ENCODE measurements at regions not wholly inside any gene's neighbourhood (a gene's known extent, or its start where the extent isn't known, plus 50 kb on each side); places are given as distances from the start of the nearest gene placed in this dataset.

DNA sequence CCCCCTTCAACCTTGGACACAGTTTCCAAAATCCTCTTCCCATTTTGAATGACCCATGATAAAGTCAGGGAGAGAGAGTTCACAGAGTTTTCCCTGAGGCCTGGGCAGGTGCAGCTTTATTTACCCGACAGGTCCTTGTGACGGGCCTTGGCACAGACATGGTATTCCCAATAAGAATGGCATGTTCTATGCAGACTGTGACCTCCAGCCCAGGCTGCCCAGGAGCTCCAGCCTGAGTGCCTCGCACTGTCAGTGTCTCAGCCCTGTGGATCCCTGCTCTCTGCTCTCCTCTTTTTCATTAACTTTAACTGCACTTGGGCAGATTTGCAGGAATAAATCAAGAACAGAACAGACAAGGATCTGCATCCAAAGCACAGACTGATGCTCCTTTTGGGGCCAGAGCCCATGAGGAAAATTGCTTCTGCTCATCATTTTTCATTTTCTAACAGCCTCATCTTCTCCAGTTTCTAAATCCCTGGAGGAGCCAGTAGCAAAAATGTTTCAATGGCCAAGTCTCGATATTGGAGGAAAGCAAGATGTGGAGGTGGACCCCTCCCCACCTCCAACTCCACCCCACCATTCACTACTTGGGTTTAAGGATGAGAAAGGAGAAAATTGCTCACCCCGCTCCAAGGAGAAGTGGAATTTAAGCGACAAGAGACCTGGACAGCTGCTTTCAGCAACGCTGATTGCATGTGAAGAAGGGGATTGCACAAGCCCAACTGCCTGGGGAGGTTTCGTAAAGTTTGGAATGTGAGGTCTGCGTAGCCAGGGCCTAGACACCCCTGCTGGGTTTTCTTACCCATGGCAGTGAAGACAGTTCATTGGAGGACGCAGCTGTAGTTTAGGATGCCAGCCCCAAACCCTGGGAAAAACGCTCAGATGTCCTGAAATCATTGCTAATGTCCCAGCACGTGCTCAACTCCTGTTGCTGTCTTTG, 225.9 kb downstream of the WDR11 start:
- DNase-seq, result no peak

DNA sequence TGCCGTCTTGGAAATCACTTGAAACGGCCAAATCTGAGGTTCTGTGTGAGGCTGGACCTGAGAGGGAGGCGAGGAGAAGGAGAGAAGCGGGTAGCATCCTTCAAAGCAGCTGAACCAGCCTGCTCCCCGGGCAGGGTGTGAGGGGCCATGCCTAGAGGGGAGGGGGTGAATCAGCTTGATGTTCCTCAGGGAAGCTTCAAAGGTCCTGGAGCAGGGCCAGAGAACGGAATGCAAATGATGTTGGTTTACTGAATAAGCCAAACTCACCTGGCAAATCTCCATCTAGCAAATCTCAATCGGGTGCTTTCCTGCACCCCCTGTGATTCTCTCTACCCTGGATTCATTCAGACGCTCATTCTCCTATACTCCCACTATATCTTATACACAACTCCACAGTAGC, 226.9 kb downstream of the WDR11 start:
- DNase-seq, result no peak

DNA sequence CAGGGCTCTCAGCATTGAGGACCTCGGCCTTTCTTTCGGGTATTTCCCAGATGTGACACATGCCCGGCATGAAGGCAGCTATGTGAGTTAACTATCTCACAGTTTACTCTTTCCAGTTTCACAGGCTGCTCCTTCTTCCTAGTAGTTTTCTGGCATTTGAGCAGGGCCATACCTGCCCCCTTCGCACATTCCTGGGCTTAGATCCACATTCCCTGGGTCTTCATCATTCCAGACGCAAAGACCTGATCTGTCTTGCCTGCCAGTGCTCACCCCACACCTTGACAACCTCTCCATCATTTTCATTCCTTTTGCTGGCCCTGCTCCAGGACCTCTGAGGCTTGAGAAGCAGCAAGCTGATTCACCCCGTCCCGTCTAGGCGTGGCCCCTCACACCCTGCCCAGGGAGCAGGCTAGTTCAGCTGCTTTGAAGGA, 227.5 kb downstream of the WDR11 start:
- no peak for DNase-seq

DNA sequence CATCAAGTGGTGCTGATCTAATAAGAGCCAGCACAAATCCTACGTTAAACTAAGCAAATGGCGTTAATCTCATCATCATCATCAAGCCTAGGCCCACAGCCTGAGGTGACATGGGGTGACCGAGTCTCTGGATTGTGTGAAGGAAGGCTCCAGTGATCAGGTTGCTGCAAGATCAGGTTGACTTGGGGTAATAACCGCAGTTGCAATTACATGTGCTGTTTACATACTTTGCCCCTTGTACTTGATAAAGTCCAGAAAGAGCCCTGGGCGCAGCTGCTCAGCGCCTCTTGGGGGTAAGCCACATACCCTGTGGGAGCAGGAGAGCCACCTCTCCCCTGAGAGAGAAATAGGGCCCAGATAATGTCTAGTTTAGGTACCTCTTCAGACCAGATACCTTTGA, 228.1 kb downstream of the WDR11 start:
- no peak for DNase-seq

DNA sequence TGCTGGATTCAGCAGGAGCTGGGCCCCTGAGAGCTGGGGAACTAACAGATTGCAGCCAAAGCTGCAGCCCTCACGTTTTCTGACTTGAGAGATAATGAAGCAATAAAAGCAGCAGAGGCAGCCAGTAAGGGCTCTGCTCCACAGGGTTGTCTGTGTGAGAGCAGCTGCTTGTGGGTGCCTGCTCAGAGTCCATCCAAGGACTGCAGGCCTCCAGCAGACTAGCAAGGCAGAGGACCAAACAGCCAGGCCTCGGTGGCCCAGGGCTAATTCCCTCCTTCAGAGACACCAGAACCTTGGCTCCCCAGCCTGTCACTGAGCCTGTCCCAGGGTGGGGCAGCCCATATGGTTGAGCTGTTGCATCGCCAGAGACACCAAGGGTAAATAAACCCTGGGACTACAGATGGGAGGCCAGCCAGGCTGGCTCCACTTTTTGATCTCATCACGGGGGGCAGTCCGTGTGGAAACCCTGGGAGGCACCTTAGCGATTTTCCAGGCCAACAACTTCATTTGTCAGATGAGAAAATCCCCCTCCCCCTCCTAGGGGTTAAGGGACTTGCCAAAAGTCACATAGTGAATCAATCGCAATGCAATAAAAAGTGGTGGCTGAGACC, 229.2 kb downstream of the WDR11 start:
- DNase-seq, result peak; percentile 93

DNA sequence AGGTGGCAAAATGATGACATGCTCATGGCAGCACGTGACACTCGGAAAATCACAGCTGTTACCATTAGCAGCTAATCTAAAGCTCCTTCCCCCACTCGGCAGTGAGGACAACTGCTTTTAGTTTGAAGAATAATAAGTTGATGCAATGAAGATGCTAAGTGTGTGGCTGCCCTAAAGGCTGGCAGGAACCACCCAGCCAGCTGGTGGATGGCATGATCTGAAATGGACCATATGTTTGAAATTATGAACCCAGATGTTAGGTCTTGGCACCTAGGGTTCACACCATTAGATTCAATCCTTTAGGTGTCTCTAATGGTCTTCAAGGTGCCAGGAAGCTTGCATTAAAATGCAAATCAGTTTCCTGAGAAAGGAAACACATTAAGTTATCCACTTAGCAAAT, 230.1 kb downstream of the WDR11 start:
- peak; percentile 95 for DNase-seq

DNA sequence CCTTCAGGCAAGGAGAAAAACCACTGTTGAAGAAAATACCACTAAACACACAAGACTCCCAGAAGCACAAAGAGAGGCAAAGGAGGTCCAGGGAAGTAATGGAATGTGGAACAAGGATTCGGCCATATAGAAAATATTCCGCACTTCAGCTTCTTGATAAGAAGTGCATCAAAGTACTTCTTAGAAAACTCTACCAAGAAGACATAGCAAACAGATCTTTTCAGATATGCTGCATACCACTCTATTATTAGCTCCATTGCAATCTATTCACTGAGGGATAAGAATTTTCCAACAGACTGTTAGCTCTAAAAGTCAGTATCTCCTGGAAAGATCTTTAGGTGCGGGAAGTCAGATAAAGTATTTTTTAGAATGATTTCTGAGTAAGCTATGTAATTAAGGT, 231.8 kb downstream of the WDR11 start:
- no peak for DNase-seq

DNA sequence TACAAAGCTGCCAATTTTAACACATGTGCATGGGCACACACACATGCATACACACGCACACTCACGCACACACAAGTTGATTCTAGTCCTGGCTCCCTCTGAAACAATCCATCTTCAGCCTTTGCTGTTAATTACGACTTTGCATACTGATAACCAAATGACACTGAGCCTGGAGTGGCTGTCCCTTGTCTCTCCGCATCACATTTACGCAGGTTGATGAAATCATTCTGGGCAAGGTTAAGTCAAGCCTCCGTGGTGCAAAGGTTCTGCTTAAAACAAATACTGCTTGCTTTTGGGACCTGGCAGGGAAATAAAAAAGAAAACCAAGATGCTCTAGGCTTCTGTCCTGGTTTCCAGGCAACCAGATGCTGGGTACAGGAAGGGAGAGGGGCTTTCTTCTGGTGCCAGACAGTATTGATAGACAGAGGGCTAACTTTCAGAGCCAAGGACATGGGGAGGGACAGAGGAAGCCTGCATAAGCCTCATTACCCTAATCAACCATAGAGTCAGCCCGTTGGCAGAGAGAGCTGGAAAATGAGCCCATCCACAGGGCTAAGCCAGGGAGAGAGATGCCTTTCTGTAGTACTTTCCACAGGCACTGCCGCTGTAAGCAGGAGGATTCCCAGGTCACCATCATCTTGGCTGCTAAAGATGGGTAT, 233.0 kb downstream of the WDR11 start:
- DNase-seq, result no peak

DNA sequence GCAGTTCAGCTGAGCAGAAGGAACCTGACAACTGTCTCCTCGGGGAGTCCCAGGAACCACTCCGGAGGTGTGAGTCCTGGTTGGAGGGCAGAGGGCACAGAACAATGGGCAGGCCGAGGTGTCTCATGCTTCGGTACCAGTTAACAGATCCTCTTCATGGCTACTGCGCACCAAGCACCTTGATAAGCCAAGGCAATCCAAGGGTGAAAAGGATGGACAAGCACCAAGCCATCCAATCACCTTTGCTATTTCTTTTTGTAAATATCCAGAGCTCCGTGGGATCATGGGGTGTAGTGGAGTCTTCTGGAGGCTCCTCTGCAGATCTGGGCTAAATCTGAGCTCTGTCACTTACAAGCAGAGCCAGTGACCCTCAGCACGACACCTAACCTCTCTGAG, 233.5 kb downstream of the WDR11 start:
- DNase-seq, result no peak

DNA sequence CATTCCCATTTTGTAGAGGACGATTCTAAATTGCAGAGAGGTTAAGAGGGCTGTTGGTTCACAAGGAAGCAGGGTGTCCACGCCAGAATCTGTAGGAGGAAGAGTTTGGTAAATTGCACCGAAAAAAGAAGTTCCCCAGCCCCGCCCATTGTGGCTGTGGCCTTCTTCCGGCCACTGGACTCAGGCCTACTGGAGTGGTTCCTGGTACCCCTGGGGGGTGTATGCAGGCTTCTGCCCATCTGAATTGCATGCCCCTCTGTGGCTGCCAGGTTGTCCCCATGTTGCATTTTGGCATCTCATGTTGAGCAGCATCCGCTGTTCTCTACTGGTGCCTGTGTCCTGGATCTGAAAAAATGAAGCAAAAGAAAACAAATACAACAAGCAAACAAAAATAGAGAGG, 234.2 kb downstream of the WDR11 start:
- DNase-seq, result no peak

DNA sequence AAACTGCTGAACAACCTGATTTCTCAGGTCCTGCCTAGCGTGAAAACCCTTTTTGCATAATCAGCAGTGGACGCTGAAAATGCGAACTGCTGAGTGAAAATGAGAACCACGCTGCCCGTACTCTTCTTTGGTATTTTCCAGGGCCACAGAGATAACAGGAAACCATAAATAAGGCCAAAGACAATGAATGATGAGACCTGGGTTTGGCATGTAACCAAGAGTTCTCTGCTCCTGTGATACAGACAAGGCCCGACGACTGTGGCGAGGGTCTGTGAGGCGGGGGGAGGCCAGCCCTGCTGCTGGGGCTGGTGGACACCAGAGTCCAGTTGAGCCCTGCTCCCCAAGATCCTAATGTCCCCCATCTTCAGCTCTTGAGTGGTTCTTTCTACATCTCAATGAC, 236.0 kb downstream of the WDR11 start:
- no peak for DNase-seq

DNA sequence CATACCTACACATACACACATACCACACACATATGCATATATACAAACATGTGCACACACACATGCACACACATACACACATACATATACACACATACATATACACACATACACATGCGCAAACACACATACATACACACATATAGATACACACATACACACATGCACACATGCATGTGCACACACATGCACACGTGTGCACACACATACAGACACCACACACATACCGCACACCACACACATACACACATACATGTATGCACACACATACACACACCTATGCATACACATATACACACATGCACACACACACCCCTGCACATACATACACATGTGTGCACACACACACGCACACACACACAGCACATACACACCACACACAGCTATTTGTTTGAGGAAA, 236.5 kb downstream of the WDR11 start:
- DNase-seq, result no peak

DNA sequence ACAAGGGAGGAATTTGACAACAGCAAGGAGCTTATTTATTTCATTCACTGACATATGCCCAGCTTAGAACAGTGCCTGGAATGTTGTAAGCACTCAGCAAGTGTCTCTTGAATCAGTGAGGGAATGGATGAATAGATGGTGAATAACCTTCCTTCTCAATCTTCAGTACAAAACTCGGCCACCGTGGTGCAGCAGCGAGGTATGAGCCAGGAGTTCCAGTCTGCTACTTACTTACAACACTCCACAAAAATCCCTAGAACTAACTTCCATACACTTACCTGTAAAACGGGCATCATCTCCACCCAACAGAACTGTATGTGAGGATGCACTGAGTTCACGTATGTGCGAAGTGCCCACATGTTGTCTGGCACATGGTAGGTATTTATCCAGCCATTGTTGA, 237.4 kb downstream of the WDR11 start:
- peak; percentile 22 for DNase-seq

DNA sequence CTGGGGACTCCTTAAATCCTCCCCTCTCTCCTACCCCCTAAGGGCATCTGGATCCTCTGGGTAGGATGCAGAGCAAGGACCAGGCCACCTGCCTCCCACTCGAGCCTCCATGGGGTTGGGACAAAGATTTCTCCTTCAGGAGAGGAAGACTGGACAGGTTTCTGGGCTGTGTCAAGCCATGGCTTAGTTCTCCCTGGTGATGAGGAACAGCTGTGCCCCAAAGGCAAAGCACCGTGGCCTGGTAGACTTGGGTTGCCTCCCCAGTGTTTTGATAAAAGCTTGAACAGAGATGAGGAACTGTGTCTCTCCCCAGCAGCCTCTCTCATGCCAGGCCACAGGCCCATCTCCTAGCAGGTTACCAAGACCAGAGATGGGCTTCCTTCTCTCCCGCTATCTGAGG, 238.3 kb downstream of the WDR11 start:
- DNase-seq, result no peak

DNA sequence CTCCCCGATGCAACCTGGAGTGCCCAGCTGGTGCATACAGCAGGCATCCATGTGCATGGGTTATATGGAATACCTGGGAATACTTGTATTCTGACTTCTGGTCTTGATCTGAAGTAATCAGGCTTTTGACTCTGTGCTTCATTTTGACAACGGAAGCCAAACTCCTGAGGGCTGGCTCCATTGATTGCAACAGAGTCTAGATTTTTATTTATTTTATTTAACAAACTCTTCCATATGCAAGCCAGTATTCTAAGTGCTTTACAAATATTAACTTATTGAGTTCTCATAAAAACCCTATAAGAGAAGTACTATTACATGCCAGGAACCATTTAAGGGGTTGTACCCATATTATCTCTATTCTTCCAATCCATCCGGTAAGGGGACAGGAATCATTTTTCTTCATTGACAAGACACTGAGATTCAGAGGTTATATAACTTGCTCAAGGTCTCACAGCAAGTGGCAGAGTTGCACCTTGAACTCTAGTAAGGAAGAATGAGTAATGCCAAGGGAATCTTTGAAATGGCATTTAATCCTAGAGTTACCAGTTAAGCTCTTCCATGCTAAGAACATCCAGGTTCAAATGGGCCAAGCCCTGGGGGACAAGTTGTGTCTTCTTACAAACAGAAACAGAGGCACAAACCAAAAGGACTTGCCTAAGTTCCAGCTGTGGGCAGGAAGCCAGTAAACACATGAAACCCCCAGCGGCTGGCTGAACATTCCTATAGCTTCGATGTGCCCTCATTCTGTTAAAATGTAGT, 241.0 kb downstream of the WDR11 start:
- no peak for DNase-seq

DNA sequence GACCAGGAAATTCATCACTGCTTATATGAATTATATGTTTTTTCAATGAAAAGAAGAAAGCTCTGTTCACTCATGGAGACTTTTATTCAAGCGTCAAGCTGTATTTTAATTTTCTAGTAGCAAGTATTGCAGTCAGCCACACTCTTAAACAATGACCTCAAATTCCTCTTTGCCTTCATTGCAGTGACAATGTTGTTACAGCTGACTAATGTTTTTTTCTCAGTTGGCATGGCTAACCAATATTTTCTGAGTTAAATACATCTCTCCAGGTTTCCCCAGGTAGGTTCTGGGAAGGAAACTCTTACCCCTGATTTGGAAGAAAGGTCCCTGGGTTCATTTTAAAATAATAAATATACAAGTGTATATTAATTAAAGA, 241.5 kb downstream of the WDR11 start:
- no peak for DNase-seq

DNA sequence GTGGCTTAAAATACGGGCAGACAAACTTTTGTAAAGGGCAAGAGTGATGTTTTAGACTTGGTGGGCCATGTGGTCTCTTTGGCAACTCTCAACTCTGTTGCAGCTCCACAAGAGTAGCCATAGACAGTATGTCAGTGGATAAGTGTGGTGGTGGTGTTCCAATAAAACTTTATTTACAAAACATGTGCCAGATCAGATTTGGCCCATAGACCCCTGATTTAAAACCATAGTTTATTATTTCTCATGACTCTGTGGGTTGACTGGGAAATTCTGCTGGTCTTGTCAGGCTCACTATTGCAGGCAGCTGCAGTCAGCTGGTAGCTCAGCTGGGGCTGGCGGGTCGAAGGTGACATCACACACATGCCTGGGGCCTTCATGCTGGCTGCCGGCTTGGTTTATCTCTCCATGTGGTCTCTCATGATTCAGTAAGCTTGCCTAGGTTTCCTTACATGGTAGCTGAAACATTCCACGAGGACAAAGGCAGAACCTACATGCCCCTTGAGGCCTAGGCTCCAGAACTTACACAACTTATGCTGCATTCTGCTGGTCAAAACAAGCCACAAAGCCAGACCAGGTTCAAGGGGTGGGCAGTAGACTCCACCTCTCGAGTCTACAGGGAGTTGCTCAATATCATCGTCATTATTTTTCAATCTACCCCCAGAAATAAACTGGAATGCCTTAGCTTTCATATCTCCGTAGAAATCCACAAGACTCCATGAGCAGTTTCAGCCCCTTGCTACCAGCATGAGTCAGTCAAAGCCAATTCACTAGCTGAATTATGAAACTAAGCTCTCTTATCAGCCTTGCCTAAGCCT, 245.7 kb downstream of the WDR11 start:
- no peak for DNase-seq

DNA sequence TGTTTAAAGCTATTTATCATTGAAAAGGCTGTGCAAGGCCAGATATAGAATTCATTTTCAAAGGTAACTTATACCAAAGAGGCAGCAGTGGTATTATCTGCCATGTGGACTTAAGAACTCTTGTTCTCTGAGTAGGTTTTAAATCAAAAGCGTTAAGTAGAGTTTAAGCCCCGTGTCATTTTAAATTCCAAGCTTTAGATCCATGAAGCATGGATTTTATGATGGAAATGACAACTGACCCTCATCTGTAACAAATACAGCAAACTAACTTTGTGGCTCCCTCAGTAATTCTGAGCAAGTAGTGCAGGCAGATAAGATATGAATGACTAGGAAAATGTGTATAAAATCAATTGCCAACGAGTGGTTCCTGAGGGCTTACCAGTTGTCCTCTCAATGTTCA, 247.0 kb downstream of the WDR11 start:
- DNase-seq, result no peak

DNA sequence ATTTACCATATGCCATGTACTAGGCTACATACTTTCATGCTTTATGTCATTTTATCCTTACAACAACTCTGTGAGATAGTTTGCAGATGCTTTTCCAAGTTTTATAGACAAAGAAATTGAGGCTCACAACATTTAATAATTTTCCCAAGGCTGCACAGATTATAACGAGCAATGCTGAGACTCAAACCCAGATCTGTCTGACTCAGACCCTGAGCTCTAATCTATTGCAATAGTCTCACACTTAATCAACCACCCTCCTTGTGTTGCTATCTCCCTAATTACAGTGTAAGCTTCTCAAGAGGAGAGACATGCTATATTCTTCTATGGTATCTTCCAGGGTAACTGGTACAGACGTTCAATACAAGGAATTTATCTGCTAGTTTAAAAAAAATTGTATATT, 247.6 kb downstream of the WDR11 start:
- no peak for DNase-seq

DNA sequence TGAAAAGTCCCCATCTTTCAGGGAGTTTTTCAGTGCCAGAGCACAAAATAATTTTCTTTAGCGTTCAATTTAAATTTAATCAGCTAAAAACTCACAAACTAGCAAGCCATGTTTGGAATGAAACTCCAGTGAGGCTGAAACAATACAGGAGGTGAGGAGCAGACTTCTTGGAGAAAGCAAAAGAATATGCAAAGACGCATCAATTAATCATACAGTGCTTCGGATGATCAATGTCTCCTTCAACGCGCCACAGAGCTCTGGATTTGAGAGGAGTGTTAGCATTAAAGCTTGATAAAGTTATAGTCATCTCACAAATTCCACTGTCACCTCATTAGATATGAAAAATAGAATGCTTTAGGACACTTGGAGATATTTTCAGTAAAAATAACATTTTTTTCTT, 248.0 kb downstream of the WDR11 start:
- DNase-seq, result no peak

DNA sequence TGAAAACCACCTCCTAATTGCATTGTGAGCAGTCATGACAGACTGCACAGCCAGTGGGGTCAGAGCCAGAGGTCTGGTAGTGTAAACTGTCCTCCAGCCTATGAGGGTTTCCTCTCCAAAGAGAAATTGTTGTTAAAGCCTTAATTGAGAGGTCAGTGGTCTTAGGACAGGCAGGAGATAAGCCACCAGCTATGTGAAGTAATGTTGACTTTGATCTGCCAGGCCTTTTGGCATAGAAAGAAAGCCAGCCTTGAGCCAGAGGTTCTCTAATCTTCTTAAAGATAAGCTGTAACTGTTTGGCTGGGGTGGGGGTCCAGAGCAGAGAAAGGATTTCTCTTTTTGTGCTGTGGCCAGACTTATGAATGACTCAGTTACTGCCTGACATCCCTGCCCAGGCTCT, 248.4 kb downstream of the WDR11 start:
- no peak for DNase-seq

DNA sequence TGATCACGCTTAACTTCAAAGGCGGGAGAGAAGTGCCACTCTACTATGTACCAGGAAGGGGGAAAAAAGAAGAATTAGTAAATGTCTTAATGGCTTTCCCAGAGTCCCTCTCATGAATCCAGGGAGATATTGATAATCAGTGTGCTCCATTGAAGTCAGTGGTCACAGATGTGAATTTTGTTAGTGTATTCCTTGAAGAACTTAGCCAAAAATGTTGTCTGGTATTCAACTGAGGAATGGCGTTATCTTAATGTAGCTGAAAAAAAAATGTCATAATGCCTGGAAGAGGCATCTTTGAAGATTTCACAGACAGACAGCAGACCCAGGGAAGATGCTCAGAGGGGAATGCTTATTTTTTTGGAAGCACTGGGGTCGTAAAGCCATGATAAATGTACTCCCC, 250.4 kb downstream of the WDR11 start:
- no peak for DNase-seq

DNA sequence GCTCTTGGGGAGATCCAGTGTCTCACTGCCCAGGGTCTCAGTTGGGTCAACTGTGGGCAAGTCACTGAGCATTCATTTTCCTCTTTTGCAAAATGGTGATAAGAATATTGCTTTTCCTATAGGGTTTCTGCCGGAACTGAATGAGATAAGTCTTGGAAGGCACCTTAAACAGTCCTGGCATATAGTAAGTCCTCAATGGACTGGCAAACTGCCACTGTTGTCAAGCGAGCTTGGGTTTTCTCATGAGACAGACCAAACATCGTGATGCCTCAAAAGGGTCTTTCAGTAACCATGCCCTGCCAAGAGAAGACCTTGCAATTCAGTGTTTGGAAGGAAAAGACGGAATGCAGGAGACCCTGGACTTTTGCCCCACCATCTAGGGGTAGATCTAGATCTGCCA, 251.5 kb downstream of the WDR11 start:
- DNase-seq, result no peak

All from DMS 273 treated with DMSO at 0.1 percent for 48 hours (cell line).